GM18873 (cell line): ENCODE measurements at regions not wholly inside any gene's neighbourhood (a gene's known extent, or its start where the extent isn't known, plus 50 kb on each side); places are given as distances from the start of the nearest gene placed in this dataset.

Experiments
- ATAC-seq: cut with Tn5 transposase; IDR thresholded peaks from one replicate; pipeline ENCODE4 v1.9.1; 2021; ENCODE audit warnings: mild to moderate bottlenecking, moderate library complexity, moderate number of reproducible peaks; ENCODE audit not compliant: unreplicated experiment, low FRiP score

GRCh38 chr2:126600742-126601141 is 55.2 kb upstream of the GYPC start:
- ATAC-seq = no peak

GRCh38 chr2:126602334-126602733 is 53.6 kb upstream of the GYPC start:
- ATAC-seq = no peak
